Erythroblast (primary cell): ENCODE measurements at regions not wholly inside any gene's neighbourhood (a gene's known extent, or its start where the extent isn't known, plus 50 kb on each side); places are given as distances from the start of the nearest gene placed in this dataset.

ENCODE experiments used
- GATA1 ChIP-seq: IDR thresholded peaks from 2 replicates; pipeline ENCODE4 v1.6.1; 2011; ENCODE audit warnings: low read depth, mild to moderate bottlenecking, control low read depth, low read length, moderate library complexity
- POLR2A ChIP-seq: IDR thresholded peaks from 2 replicates; pipeline ENCODE4 v1.6.1; 2011; ENCODE audit warnings: mild to moderate bottlenecking, low read length

- no peak for TF ChIP-seq POLR2A
- TF ChIP-seq GATA1: no peak
Observed at GRCh38 chr11:24068197-24068596, 428.7 kb upstream of the LUZP2 start.
